Ishikawa (cell line): ENCODE measurements at regions not wholly inside any gene's neighbourhood (a gene's known extent, or its start where the extent isn't known, plus 50 kb on each side); places are given as distances from the start of the nearest gene placed in this dataset.

Experiments used
- CEBPB ChIP-seq: IDR thresholded peaks from 2 replicates; pipeline ENCODE4 v1.6.1; 2012
- FOXM1 ChIP-seq: IDR thresholded peaks from 2 replicates; pipeline ENCODE4 v1.6.1; 2012; ENCODE audit warnings: low read depth, borderline replicate concordance
- REST ChIP-seq: IDR thresholded peaks from 2 replicates; pipeline ENCODE4 v1.6.1; 2012; ENCODE audit warnings: low read depth, mild to moderate bottlenecking
- TEAD4 ChIP-seq: IDR thresholded peaks from 2 replicates; pipeline ENCODE4 v1.6.1; 2012

- TF ChIP-seq FOXM1 (no peak), CEBPB (no peak), TEAD4 (no peak), REST (no peak)
Measured at GRCh38 chr7:49706106-49706505, 67.3 kb upstream of the VWC2 start.
